ENCODE measurements at regions not wholly inside any gene's neighbourhood (a gene's known extent, or its start where the extent isn't known, plus 50 kb on each side); places are given as distances from the start of the nearest gene placed in this dataset.

- Histone ChIP-seq H3K4me2 (ENCODE audit: control insufficient read depth, extremely low read depth, insufficient read depth, low read depth, low read length) (no peak overlapping the region), H4K20me1 (ENCODE audit: control insufficient read depth, extremely low read depth, insufficient read depth, low read length) (no peaks in the 10 kb centered on the region), H2AFZ (ENCODE audit: control insufficient read depth, low read length) (no peak overlapping the region), H3K4me3 (ENCODE audit: control insufficient read depth in 2 of 3, extremely low read depth in 1 of 3, insufficient read depth in 2 of 3, low read depth in 1 of 3, low read length in 3 of 3) (no peak overlapping the region), H3K36me3 (ENCODE audit: control insufficient read depth in 2 of 2, extremely low read depth in 1 of 2, insufficient read depth in 2 of 2, low read length in 2 of 2) (no peaks in the 10 kb centered on the region), H3K4me1 (ENCODE audit: control insufficient read depth, extremely low read depth, insufficient read depth, low read length) (no peaks in the 10 kb centered on the region), H3K9ac (ENCODE audit: control insufficient read depth, extremely low read depth, insufficient read depth, low read length) (no peak overlapping the region), H3K9me3 (ENCODE audit: control insufficient read depth, low read depth, low read length) (no peaks in the 10 kb centered on the region), H3K79me2 (ENCODE audit: control insufficient read depth, insufficient read depth, low read length) (no peaks in the 10 kb centered on the region), H3K27me3 (ENCODE audit: control insufficient read depth, extremely low read depth, insufficient read depth, low read length) (no peaks in the 10 kb centered on the region), H3K27ac (ENCODE audit: control insufficient read depth, insufficient read depth, low read length) (no peak overlapping the region), H3K9me1 (ENCODE audit: control insufficient read depth, extremely low read depth, insufficient read depth, low read length) (no peaks in the 10 kb centered on the region)
- TF ChIP-seq CTCF (optimal IDR thresholded peaks at IDR 0.05 in 1 of 3, IDR thresholded peaks at IDR 0.05 in 1 of 3, conservative IDR thresholded peaks at IDR 0.05 in 1 of 3; ENCODE audit: extremely low read depth in 1 of 3, insufficient read depth in 2 of 3, low read length in 3 of 3) (no peak), EZH2 (IDR thresholded peaks at IDR 0.05; ENCODE audit: low read length) (no peak)
- DNase-seq (ENCODE audit: low read depth, low spot score), result no peak
- dilution Hi-C loops (cut with MboI; ENCODE audit: extremely low pct_ligation_motif_present, low sequenced_read_pairs), result no loop called here
- no peak for FAIRE-seq
Observed at GRCh38 chr5:167406513-167406912, 884.9 kb upstream of the WWC1 start.

- no peaks in the 10 kb centered on the region for H3K9me1 ChIP-seq (ENCODE audit: control insufficient read depth, extremely low read depth, insufficient read depth, low read length)
- no peaks in the 10 kb centered on the region for H4K20me1 ChIP-seq (ENCODE audit: control insufficient read depth, extremely low read depth, insufficient read depth, low read length)
- H3K9ac ChIP-seq (ENCODE audit: control insufficient read depth, extremely low read depth, insufficient read depth, low read length), result no peak overlapping the region
- no peak overlapping the region for H3K27ac ChIP-seq (ENCODE audit: control insufficient read depth, insufficient read depth, low read length)
- no peaks in the 10 kb centered on the region for H3K9me3 ChIP-seq (ENCODE audit: control insufficient read depth, low read depth, low read length)
- TF ChIP-seq CTCF (optimal IDR thresholded peaks at IDR 0.05 in 1 of 3, IDR thresholded peaks at IDR 0.05 in 1 of 3, conservative IDR thresholded peaks at IDR 0.05 in 1 of 3; ENCODE audit: extremely low read depth in 1 of 3, insufficient read depth in 2 of 3, low read length in 3 of 3), result no peak
- TF ChIP-seq EZH2 (IDR thresholded peaks at IDR 0.05; ENCODE audit: low read length), result no peak
- no peak overlapping the region for H2AFZ ChIP-seq (ENCODE audit: control insufficient read depth, low read length)
- FAIRE-seq (no peak), DNase-seq (ENCODE audit: low read depth, low spot score) (no peak)
- H3K4me3 ChIP-seq (ENCODE audit: control insufficient read depth in 2 of 3, extremely low read depth in 1 of 3, insufficient read depth in 2 of 3, low read depth in 1 of 3, low read length in 3 of 3), result no peak overlapping the region
- dilution Hi-C loops (cut with MboI; ENCODE audit: extremely low pct_ligation_motif_present, low sequenced_read_pairs), result no loop called here
- H3K79me2 ChIP-seq (ENCODE audit: control insufficient read depth, insufficient read depth, low read length), result no peaks in the 10 kb centered on the region
- no peaks in the 10 kb centered on the region for H3K36me3 ChIP-seq (ENCODE audit: control insufficient read depth in 2 of 2, extremely low read depth in 1 of 2, insufficient read depth in 2 of 2, low read length in 2 of 2)
- H3K4me2 ChIP-seq (ENCODE audit: control insufficient read depth, extremely low read depth, insufficient read depth, low read depth, low read length), result no peak overlapping the region
- no peaks in the 10 kb centered on the region for H3K27me3 ChIP-seq (ENCODE audit: control insufficient read depth, extremely low read depth, insufficient read depth, low read length)
- H3K4me1 ChIP-seq (ENCODE audit: control insufficient read depth, extremely low read depth, insufficient read depth, low read length), result no peaks in the 10 kb centered on the region
Observed at GRCh38 chr5:167412556-167412955, 878.9 kb upstream of the WWC1 start.

Measured in keratinocyte (primary cell).